ENCODE measurements at regions not wholly inside any gene's neighbourhood (a gene's known extent, or its start where the extent isn't known, plus 50 kb on each side); places are given as distances from the start of the nearest gene placed in this dataset.
"Not testable (repeated sequence)": the region's sequence is repeated elsewhere in the genome, so short reads cannot be mapped to it uniquely, and the experiment has no call there.

DNA sequence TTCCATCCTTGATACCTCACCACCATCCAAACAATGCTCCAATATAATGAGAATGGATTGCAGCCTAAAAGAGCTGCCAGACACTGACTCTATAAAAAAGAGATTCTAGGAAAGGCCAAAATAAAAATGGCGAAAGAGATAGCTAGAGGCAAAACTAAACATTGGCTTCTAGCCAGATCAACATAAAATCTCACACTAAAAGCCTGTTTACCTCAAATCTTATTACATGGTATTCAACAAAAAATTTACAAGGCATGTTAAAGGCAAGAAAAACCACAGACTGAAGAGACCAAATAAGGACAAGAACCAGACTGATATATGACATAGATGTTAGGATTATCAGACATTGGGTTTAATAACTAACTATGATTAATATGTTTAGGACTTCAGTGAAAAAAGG lies 1127.0 kb downstream of the DNAJB9 start:
- in situ Hi-C loops (cut with HindIII; ENCODE audit: low sequenced_read_pairs), result no loop called here

GRCh38 chr7:109699661-109700060 lies 1130.0 kb downstream of the DNAJB9 start:
- in situ Hi-C loops (cut with HindIII; ENCODE audit: low sequenced_read_pairs), result no loop called here

- in situ Hi-C loops (cut with HindIII; ENCODE audit: low sequenced_read_pairs), result no loop called here
These were observed 1143.7 kb downstream of the DNAJB9 start for GRCh38 chr7:109713366-109713765.

DNA sequence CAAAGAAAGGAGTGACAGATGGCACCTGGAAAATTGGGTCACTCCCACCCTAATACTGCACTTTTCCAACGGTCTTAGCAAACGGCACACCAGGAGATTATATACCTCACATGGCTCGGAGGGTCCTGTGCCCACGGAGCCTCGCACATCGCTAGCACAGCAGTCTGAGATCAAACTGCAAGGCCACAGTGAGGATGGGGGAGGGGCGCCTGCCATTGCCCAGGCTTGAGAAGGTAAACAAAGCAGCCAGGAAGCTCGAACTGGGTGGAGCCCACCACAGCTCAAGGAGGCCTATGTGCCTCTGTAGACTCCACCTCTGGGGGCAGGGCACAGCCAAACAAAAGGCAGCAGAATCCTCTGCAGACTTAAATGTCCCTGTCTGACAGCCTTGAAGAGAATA lies 1149.7 kb downstream of the DNAJB9 start:
- in situ Hi-C loops (cut with HindIII; ENCODE audit: low sequenced_read_pairs), result not testable (repeated sequence)

DNA sequence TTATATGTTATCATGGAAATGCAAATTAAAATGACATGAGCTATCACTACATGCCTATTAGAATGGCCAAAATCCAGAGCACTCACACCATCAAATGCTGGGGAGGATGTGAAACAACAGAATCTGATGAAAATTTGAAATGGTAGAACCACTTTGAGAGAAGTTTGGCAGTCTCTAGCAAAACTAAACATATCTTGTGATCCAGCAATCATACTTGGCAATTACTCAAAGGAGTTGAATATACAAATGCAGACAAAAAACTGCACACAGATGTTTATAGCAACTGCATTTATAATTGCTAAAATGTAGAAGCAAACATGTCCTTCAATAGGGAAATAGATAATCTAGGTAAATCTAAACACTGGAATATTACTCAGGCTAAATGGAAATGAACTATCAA lies 1164.9 kb downstream of the DNAJB9 start:
- in situ Hi-C loops (cut with HindIII; ENCODE audit: low sequenced_read_pairs), result no loop called here

DNA sequence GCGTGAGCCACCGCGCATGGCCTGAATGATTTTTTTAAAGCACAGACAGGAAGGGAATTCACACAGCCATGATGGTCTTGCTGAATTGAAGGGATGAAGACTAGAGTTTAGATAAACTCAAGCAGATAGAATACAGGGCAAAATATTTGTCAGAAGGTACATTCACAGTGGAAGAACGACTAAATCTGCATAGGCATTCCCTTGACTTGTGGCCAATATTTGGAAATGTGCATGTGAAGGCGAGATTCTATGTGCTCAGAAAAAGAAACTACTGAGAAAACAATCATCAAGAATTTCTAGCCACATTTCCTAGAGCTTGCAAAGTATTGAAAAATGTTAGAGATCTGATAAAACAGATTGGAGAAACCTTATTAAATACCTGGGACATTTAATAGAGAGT lies 1166.2 kb downstream of the DNAJB9 start:
- in situ Hi-C loops (cut with HindIII; ENCODE audit: low sequenced_read_pairs), result no loop called here

DNA sequence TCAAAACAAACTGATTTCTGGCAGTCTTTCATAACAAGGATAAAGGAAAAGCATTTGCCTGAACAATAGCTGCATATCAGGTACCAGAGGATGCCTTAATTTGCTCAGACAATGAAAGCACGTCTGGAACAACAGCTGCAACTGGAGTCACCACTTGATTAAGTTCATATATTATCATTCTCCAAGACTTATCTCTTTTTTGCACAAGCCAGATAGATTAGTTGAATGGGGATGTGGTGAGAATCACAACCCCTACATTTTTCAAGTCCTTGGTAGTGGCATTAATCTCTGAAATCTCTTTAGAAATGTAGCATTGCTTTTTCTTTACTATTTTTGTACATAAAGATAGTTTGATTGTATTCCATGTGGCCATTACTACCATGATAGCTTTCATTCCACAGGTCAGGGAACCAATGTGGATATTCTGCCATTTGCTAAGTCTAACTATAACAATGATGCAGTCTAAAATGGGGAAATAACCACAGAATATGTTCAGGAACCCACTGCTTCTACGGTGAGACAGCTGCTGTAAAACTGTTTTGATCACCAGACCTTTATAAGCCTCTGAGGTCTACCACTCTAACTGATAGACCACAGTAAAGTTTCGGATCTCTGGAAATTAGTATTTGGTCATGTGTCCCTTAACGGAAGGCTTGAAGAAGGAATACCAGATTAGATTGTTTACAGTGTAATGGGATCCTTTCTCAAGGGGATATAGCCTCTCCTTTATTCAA lies 1176.2 kb downstream of the DNAJB9 start:
- in situ Hi-C loops (cut with HindIII; ENCODE audit: low sequenced_read_pairs), result no loop called here

- in situ Hi-C loops (cut with HindIII; ENCODE audit: low sequenced_read_pairs), result no loop called here
These were observed 1181.6 kb downstream of the DNAJB9 start for GRCh38 chr7:109751241-109751640.

GRCh38 chr7:109752068-109752467 lies 1182.4 kb downstream of the DNAJB9 start:
- in situ Hi-C loops (cut with HindIII; ENCODE audit: low sequenced_read_pairs), result no loop called here

DNA sequence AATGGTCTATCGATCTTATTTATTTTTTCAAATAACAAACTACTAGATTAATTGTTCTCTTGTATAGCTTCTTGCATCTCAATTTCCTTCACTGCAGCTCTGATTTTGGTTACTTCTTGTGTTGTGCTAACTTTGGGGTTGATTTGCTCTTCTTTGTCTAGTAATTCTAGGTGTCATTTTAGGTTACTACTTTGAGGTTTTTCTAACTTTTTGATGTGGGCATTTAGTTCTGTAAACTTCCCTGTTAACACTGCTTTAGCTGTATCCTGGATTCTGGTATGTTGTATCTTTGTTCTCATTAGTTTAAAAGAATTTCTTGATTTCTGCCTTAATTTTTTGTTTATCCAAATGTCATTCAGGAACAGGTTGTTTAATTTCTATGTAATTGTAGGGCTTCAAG lies 1188.0 kb downstream of the DNAJB9 start:
- in situ Hi-C loops (cut with HindIII; ENCODE audit: low sequenced_read_pairs), result no loop called here

DNA sequence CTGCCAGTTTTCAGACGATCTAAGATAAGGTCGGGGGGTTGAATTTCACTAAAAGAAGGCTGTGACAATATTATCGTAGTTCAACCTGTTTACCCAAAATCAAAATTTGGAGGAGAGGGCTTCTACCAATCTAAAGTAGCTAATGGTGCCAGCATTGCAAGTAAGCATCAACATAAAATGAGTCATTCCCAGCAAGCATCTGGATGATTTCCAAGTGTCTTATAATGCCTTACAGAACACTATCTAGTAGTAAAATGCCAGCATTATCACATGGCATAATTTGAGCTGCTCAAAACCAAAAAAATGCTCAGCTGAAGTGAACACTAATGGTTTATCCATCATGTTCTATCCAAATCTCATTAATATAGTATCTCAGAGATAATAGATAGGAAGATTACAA lies 1193.9 kb downstream of the DNAJB9 start:
- in situ Hi-C loops (cut with HindIII; ENCODE audit: low sequenced_read_pairs), result no loop called here

DNA sequence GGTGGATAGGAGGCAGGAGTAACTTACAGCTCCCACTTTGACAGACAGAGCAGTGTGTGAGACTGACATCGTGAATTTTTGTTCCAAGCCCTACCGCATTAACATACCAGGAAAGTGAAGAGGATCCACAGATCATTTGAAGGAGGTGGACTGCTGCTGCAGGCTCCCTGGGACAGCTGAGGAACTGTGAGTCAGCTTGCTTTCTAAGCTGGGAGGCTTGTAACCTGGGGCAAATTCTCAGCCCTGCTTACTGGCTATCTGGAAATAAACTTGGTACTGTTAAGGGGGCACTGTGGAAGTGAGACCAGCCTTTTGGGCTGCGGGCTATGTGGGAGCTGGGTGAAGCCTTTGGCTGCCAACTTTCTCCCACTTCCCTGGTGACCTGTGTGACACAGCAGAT lies 1202.5 kb downstream of the DNAJB9 start:
- in situ Hi-C loops (cut with HindIII; ENCODE audit: low sequenced_read_pairs), result no loop called here

DNA sequence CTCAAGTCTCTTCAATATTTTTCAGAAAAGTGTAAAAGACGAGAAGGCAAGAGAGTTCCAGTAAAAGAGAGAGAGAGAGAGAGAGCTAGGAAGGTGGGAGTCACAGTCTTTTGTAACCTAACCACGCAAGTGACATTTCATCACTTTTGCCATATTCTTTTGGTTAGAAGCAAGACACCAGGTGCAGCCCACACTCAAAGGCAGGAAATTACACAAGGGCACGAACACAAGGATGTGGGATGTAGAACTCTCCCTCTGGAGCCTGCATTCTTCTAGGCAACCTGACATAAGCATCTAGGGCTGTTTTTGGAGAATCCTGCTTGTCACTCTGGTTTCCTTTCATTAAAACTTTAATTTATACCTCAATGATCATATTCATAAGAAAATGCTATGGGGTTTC lies 1213.1 kb downstream of the DNAJB9 start:
- in situ Hi-C loops (cut with HindIII; ENCODE audit: low sequenced_read_pairs), result no loop called here

GRCh38 chr7:109806548-109806947 lies 1236.9 kb downstream of the DNAJB9 start:
- in situ Hi-C loops (cut with HindIII; ENCODE audit: low sequenced_read_pairs), result no loop called here

DNA sequence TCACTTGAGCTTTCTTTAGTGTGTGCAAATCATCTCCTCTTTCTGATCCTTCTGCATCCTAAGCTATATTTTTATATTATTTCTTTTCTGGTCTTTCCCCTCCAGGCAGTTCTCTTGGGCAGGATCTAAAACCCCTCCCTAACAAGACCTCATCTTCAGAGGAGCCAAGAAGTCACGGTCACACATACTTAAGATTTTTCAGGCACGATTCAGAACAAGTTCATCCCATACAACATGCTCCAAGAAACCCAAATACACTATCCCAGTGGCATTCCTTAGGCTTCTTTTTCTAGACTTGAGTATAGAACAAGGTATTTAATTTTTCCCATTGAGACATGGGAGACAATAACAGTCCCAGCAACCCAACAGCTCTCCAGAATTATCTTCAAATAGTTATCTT lies 1251.5 kb downstream of the DNAJB9 start:
- in situ Hi-C loops (cut with HindIII; ENCODE audit: low sequenced_read_pairs), result no loop called here

GRCh38 chr7:109834851-109835250 lies 1256.1 kb upstream of the LRRN3 start:
- in situ Hi-C loops (cut with HindIII; ENCODE audit: low sequenced_read_pairs), result no loop called here

DNA sequence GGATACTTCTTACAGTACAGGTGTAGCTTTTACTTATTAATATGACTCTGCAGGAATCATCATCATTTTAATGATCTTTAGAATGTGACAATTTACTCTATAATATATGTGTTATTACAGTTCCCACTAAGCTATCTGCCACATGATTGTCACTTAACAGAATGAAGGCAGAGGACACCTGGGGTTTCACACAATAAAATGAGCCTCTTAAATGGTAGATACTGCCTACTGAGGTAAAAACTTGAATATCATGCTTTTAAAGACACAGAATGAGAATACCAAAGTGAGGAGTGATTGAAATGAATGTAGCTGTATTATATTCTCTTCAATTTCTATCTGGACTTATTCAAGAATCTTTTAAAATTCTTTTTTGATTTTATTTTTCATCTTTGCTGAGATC lies 1255.3 kb upstream of the LRRN3 start:
- in situ Hi-C loops (cut with HindIII; ENCODE audit: low sequenced_read_pairs), result no loop called here

- in situ Hi-C loops (cut with HindIII; ENCODE audit: low sequenced_read_pairs), result no loop called here
These were observed 1254.9 kb upstream of the LRRN3 start for GRCh38 chr7:109836016-109836415.

DNA sequence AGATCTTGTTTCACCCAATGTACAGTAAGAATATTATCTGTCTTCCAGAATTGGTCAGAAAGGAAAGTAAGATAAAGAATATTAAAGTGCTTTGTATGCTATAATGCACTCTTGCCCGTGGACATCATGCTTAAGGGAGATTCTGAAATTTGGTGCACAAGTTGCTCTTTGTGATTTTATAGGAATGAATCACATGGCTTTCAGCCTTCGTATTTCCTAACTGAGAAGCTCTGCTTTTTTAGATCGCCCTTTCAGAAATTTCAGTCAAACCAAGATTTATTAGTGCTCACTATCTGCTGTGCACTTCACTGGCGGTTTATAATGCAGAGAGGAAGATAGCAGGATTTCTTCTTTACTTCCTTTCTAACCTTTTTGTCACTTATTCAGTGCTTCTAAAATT lies 1248.5 kb upstream of the LRRN3 start:
- in situ Hi-C loops (cut with HindIII; ENCODE audit: low sequenced_read_pairs), result no loop called here

GRCh38 chr7:109844362-109844761 lies 1246.6 kb upstream of the LRRN3 start:
- in situ Hi-C loops (cut with HindIII; ENCODE audit: low sequenced_read_pairs), result no loop called here

DNA sequence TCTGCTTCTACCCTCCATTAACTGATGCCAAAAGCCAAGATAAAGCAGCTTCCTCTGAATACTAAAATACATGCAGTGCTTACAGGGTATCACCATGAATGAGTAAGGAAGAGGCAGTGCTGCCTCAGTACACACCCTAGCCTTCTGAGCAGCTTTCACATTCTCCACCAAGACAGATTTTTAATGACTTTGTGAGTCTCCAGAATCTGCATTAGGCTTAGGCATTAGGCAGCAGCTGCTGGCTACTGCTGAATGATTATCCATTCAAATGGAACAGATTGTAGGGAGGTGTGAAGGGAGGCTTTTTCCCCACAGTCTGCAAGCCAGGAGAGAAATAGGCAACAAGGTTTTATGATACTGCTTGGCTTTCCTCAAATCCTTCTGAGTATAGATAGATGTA lies 1226.7 kb upstream of the LRRN3 start:
- in situ Hi-C loops (cut with HindIII; ENCODE audit: low sequenced_read_pairs), result no loop called here

- in situ Hi-C loops (cut with HindIII; ENCODE audit: low sequenced_read_pairs), result no loop called here
These were observed 1222.6 kb upstream of the LRRN3 start for GRCh38 chr7:109868215-109868860.

DNA sequence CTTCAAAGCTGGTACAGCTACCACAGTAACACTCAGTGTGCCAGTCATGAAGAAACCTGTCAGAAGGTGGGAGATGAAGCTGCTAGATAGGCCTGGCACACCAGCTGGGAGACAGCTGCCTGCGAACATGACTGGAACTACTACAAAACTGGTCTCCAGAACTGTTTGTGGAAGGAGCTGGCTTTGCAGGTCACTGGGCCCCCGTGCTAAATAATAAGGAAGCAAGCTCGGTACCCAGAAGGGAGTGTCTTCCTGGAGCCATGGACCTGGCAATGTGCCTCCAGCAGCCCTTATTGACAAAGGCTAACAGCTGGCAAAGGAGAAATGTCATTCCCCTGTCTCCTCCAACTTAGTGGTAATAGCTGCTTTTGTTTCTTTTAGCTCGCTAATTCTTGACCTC lies 1217.6 kb upstream of the LRRN3 start:
- in situ Hi-C loops (cut with HindIII; ENCODE audit: low sequenced_read_pairs), result no loop called here
